ENCODE measurements at regions not wholly inside any gene's neighbourhood (a gene's known extent, or its start where the extent isn't known, plus 50 kb on each side); places are given as distances from the start of the nearest gene placed in this dataset.

DNA sequence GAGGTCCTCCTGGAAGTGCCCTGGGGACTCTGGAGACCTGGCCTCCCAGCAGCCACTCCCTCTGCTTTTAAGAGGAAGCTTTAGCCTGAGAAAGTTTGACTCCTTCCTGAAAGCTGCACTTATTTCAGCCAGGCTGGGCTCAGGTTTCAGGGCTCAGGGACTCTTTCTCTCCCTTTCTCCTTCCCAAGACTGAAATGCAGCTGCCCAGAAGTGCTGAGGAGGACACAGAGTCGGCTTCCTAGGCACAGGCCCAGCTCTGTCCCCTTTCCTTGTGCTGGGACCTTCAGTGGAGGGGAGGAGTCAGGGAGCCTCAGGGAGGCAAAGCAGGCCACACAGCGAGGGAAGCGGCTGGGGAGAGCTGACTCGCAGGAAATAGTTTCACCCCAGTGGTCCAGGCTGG lies 137.3 kb downstream of the NAV1 start:
- no peak for TF ChIP-seq CTCF (IDR thresholded peaks at IDR 0.05; ENCODE audit: control insufficient read depth, extremely low read depth, insufficient read depth)
- no peak overlapping the region for H3K4me3 ChIP-seq (ENCODE audit: low read depth, low read length)
- no peak for DNase-seq (ENCODE audit: low read depth)

DNA sequence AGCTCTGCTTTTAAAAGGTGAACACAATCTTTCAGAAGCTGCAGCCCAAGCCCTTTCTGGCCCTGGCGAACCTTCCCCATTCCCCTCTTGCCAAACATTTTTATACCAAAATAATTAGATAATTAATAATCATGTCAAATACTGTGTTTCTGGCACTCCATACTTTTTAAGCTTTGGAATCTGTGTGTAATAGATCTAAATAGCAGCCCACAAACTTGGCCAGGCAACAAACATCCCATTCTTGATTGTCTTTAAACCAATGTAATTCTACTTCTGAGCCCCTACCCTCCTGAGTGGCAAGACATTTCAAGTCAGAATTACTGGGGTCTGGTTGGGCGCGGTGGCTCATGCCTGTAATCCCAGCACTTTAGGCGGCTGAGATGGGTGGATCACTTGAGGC lies 137.7 kb downstream of the NAV1 start:
- TF ChIP-seq CTCF (IDR thresholded peaks at IDR 0.05; ENCODE audit: control insufficient read depth, extremely low read depth, insufficient read depth), result no peak
- DNase-seq (ENCODE audit: low read depth), result no peak
- no peak overlapping the region for H3K4me3 ChIP-seq (ENCODE audit: low read depth, low read length)

DNA sequence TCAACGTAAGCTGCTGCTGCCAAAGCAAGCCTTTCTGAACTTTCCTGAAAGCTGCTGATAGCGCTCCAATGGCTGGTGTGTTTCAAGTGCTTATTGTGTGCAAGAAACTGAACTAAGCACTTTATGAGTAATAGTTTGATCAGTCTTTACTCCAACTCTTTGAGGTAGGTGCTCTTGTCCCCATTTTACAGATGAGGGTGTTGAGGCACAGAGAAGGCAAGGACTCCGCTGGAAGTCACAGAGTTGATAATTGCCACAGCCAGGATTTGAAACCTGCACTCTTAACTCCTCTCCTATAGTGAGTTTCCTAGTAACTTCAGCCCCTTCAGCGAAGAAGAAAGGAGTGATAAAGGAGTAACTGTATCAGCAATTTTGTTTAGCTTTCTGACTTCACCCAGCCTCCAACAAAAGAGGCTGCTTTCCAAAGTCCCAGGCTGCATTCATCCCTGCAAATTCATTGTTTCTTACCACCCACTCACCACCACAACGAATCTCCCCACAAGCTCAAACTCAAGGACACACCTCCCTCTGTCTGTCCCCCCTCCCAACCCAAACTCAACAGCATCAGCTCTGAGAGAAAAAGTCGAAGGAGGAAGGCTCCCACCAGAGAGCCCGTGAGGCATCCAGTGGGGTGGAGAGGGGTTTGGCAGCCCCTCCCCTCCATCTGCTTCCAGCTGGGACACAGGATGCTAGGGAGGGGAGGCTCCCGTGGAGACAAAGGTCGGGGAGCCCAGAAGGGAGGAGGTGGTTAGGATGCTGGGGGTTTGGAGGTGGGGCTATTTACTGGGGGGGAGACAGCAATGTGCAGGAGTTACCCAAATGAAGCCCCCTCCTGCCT lies 139.6 kb downstream of the NAV1 start:
- no peak for TF ChIP-seq CTCF (IDR thresholded peaks at IDR 0.05; ENCODE audit: control insufficient read depth, extremely low read depth, insufficient read depth)
- no peak overlapping the region for H3K4me3 ChIP-seq (ENCODE audit: low read depth, low read length)
- DNase-seq (ENCODE audit: low read depth), result no peak

- TF ChIP-seq CTCF (IDR thresholded peaks at IDR 0.05; ENCODE audit: control insufficient read depth, extremely low read depth, insufficient read depth), result no peak
- no peak overlapping the region for H3K4me3 ChIP-seq (ENCODE audit: low read depth, low read length)
- no peak for DNase-seq (ENCODE audit: low read depth)
Observed at GRCh38 chr1:201681375-201681774, 142.4 kb downstream of the NAV1 start.

GRCh38 chr1:201682964-201683363 lies 144.0 kb downstream of the NAV1 start:
- DNase-seq (ENCODE audit: low read depth), result no peak
- H3K4me3 ChIP-seq (ENCODE audit: low read depth, low read length), result no peak overlapping the region
- no peak for TF ChIP-seq CTCF (IDR thresholded peaks at IDR 0.05; ENCODE audit: control insufficient read depth, extremely low read depth, insufficient read depth)

GRCh38 chr1:201683397-201683796 lies 144.5 kb downstream of the NAV1 start:
- no peak for TF ChIP-seq CTCF (IDR thresholded peaks at IDR 0.05; ENCODE audit: control insufficient read depth, extremely low read depth, insufficient read depth)
- no peak overlapping the region for H3K4me3 ChIP-seq (ENCODE audit: low read depth, low read length)

DNA sequence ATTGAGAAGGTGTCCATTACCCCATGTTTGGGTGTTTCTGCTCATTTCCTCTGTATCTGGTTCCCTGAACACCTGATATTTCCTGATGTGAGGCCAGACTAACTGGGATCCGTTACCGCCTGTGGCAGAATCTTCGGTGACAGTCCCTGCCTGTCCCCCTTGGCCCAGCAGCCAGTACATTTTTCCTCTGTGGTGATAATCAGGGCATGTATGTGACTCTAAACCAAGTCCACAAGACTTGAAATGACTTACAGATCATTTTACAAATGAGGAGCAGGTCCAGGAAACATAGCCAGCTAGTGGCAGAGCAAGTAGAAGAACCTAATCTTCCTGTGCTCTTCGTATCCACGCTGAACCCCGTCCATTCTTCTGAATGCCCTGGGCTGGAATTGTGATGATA lies 143.5 kb upstream of the IPO9 start:
- no peak for DNase-seq (ENCODE audit: low read depth)
- TF ChIP-seq CTCF (IDR thresholded peaks at IDR 0.05; ENCODE audit: control insufficient read depth, extremely low read depth, insufficient read depth), result no peak
- H3K4me3 ChIP-seq (ENCODE audit: low read depth, low read length), result no peak overlapping the region

More at GRCh38 chr1:201683397-201683796, 144.5 kb downstream of the NAV1 start:
- DNase-seq (ENCODE audit: low read depth), result no peak
